Esophagus muscularis mucosa (tissue), 4 donors: ENCODE measurements at regions not wholly inside any gene's neighbourhood (a gene's known extent, or its start where the extent isn't known, plus 50 kb on each side); places are given as distances from the start of the nearest gene placed in this dataset.

Experiments
- DNase-seq: peaks from one replicate; pipeline ENCODE4 v3.0.0-alpha.2; 2017; ENCODE audit errors: extremely low spot score
- H3K27ac ChIP-seq, 4 donors: fragments of 200-600 bp; sonication (generic); replicated peaks in 1 of 4; 1 replicate in 3 of 4; 2 replicates in 1 of 4; pipeline ENCODE4 v1.5.1; 2016 to 2019; ENCODE audit warnings: mild to moderate bottlenecking in 1 of 4
- H3K27me3 ChIP-seq, 4 donors: fragments of 200-600 bp; sonication (generic); one replicate each; pipeline versions ENCODE4 v1.5.1 to v1.6.0; 2016 to 2019
- H3K36me3 ChIP-seq, 4 donors: fragments of 200-600 bp; sonication (generic); one replicate each; pipeline ENCODE4 v1.5.1; 2016 to 2019
- H3K4me1 ChIP-seq, 4 donors: fragments of 200-600 bp; sonication (generic); one replicate each; pipeline ENCODE4 v1.5.1; 2016 to 2019
- H3K4me3 ChIP-seq, 4 donors: fragments of 200-600 bp; sonication (generic); 1 replicate in 2 of 4; 2 replicates in 2 of 4; pipeline ENCODE4 v1.5.1; 2016 to 2019; ENCODE audit warnings: mild to moderate bottlenecking in 4 of 4, moderate library complexity in 1 of 4
- H3K9me3 ChIP-seq, 4 donors: fragments of 200-600 bp; sonication (generic); 1 replicate in 3 of 4; 2 replicates in 1 of 4; pipeline ENCODE4 v1.5.1; 2016 to 2019
- CTCF ChIP-seq, 3 experiments: fragments of 200-600 bp in 2 of 3; fragments of 450-650 bp in 1 of 3; sonication (generic) in 2 of 3; IDR thresholded peaks; one replicate each; pipeline ENCODE4 v1.5.1; 2017 to 2019; ENCODE audit warnings: antibody characterized with exemption in 3 of 3, mild to moderate bottlenecking in 2 of 3, moderate library complexity in 1 of 3
- EP300 ChIP-seq: sonication (generic); formaldehyde crosslinking; IDR thresholded peaks from one replicate; pipeline ENCODE4 v1.6.1; 2017; ENCODE audit warnings: antibody characterized with exemption
- POLR2A ChIP-seq: fragments of 450-650 bp; IDR thresholded peaks from one replicate; pipeline ENCODE4 v1.6.1; 2017; ENCODE audit warnings: antibody characterized with exemption, moderate library complexity, mild to moderate bottlenecking, low read depth
- POLR2AphosphoS5 ChIP-seq, 2 donors: sonication (generic); formaldehyde crosslinking; IDR thresholded peaks; one replicate each; pipeline ENCODE4 v1.6.1; 2017; ENCODE audit warnings: antibody characterized with exemption in 2 of 2
- WGBS: methylation state at CpG from one replicate; pipeline ENCODE4 v1.1.5; 2018; 5-methylcytosine and 5-hydroxymethylcytosine counted together
- intact Hi-C: fragments of 100-400 bp; cut with DNase I; formaldehyde crosslinking; loops from one replicate; pipeline ENCODE4 v1.15.1; 2023

- no peak for DNase-seq
- no peaks in the 10 kb centered on the region for H3K4me1 ChIP-seq
- no peak overlapping the region for H3K27ac ChIP-seq
- H3K4me3 ChIP-seq = no peak overlapping the region
- intact Hi-C loops = no loop called here
- H3K27me3 ChIP-seq = no peaks in the 10 kb centered on the region
- TF ChIP-seq POLR2A (no peak), EP300 (no peak), POLR2AphosphoS5 (IDR thresholded peaks at IDR 0.05) (no peak), CTCF (IDR thresholded peaks at IDR 0.05) (no peak)
- 87% methylated on average over 1 of the region's 1 CpG for whole genome bisulfite sequencing
- no peaks in the 10 kb centered on the region for H3K36me3 ChIP-seq
- H3K9me3 ChIP-seq = no peaks in the 10 kb centered on the region
These were observed 1220.3 kb upstream of the CITED2 start for GRCh38 chr6:140594806-140595128.

- Histone ChIP-seq H3K27me3 (no peaks in the 10 kb centered on the region), H3K9me3 (no peaks in the 10 kb centered on the region), H3K4me1 (no peaks in the 10 kb centered on the region), H3K27ac (no peak overlapping the region), H3K4me3 (no peak overlapping the region), H3K36me3 (no peaks in the 10 kb centered on the region)
- 92% methylated on average over 3 of the region's 3 CpGs for WGBS
- TF ChIP-seq POLR2AphosphoS5 (IDR thresholded peaks at IDR 0.05) = no peak
- no peak for TF ChIP-seq EP300
- no peak for TF ChIP-seq POLR2A
- TF ChIP-seq CTCF (IDR thresholded peaks at IDR 0.05) = no peak
- intact Hi-C loops = no loop called here
- DNase-seq = no peak
These were observed 1218.4 kb upstream of the CITED2 start for GRCh38 chr6:140592877-140593276.

GRCh38 chr6:140590641-140591040 lies 1216.2 kb upstream of the CITED2 start:
- TF ChIP-seq EP300 (no peak), POLR2AphosphoS5 (IDR thresholded peaks at IDR 0.05) (no peak), POLR2A (no peak), CTCF (IDR thresholded peaks at IDR 0.05) (no peak)
- H3K27me3 ChIP-seq = no peaks in the 10 kb centered on the region
- DNase-seq = no peak

GRCh38 chr6:140586426-140587061 lies 1212.1 kb upstream of the CITED2 start:
- 81% methylated on average over 3 of the region's 3 CpGs for WGBS
- no peaks in the 10 kb centered on the region for H3K4me1 ChIP-seq
- intact Hi-C loops = no loop called here
- TF ChIP-seq CTCF (IDR thresholded peaks at IDR 0.05) = no peak
- no peak for TF ChIP-seq POLR2A
- TF ChIP-seq POLR2AphosphoS5 (IDR thresholded peaks at IDR 0.05) = no peak
- no peak for TF ChIP-seq EP300
- H3K27ac ChIP-seq = no peak overlapping the region
- no peaks in the 10 kb centered on the region for H3K9me3 ChIP-seq
- H3K36me3 ChIP-seq = no peaks in the 10 kb centered on the region
- DNase-seq = no peak
- no peaks in the 10 kb centered on the region for H3K27me3 ChIP-seq
- H3K4me3 ChIP-seq = no peak overlapping the region

More at GRCh38 chr6:140590641-140591040, 1216.2 kb upstream of the CITED2 start:
- H3K4me3 ChIP-seq = no peak overlapping the region
- H3K36me3 ChIP-seq = no peaks in the 10 kb centered on the region
- intact Hi-C loops = no loop called here
- H3K4me1 ChIP-seq = no peaks in the 10 kb centered on the region
- no peak overlapping the region for H3K27ac ChIP-seq
- no peaks in the 10 kb centered on the region for H3K9me3 ChIP-seq

- intact Hi-C loops = no loop called here
- no peak overlapping the region for H3K27ac ChIP-seq
- DNase-seq = no peak
- H3K36me3 ChIP-seq = no peaks in the 10 kb centered on the region
- H3K27me3 ChIP-seq = no peaks in the 10 kb centered on the region
- WGBS = 75% methylated on average over 1 of the region's 1 CpG
- H3K4me3 ChIP-seq = no peak overlapping the region
- TF ChIP-seq CTCF (IDR thresholded peaks at IDR 0.05) = no peak
- no peak for TF ChIP-seq POLR2A
- no peak for TF ChIP-seq EP300
- no peak for TF ChIP-seq POLR2AphosphoS5 (IDR thresholded peaks at IDR 0.05)
- no peaks in the 10 kb centered on the region for H3K4me1 ChIP-seq
- no peaks in the 10 kb centered on the region for H3K9me3 ChIP-seq
These were observed 1207.2 kb upstream of the CITED2 start for GRCh38 chr6:140581601-140582000.
